ENCODE measurements at regions not wholly inside any gene's neighbourhood (a gene's known extent, or its start where the extent isn't known, plus 50 kb on each side); places are given as distances from the start of the nearest gene placed in this dataset.
A peak's percentile ranks its signal among the peaks of the same experiment; 100 is the strongest.
"Not testable (repeated sequence)": the region's sequence is repeated elsewhere in the genome, so short reads cannot be mapped to it uniquely, and the experiment has no call there.

- no peak for DNase-seq
These were observed 114.7 kb upstream of the PLCL2 start for GRCh38 chr3:16770021-16770420.

GRCh38 chr3:16770792-16771191 is 114.0 kb upstream of the PLCL2 start:
- DNase-seq: no peak

- not testable (repeated sequence) for DNase-seq
These were observed 111.2 kb upstream of the PLCL2 start for GRCh38 chr3:16773594-16773993.

GRCh38 chr3:16774536-16774935 is 110.2 kb upstream of the PLCL2 start:
- not testable (repeated sequence) for DNase-seq

GRCh38 chr3:16784973-16785372 is 99.8 kb upstream of the PLCL2 start:
- no peak for DNase-seq

GRCh38 chr3:16785465-16785864 is 99.3 kb upstream of the PLCL2 start:
- DNase-seq: no peak

GRCh38 chr3:16788440-16789056 is 96.2 kb upstream of the PLCL2 start:
- DNase-seq: peak; percentile 66 to 90 (median 81)

- no peak for DNase-seq
These were observed 95.2 kb upstream of the PLCL2 start for GRCh38 chr3:16789344-16790120.

GRCh38 chr3:16790432-16791400 is 94.0 kb upstream of the PLCL2 start:
- peak in 3 of 4 experiments; percentile 10 to 39 (median 33) for DNase-seq

GRCh38 chr3:16793321-16793720 is 91.4 kb upstream of the PLCL2 start:
- no peak for DNase-seq

- peak in 3 of 4 experiments; percentile 25 to 80 (median 78) for DNase-seq
These were observed 90.5 kb upstream of the PLCL2 start for GRCh38 chr3:16794257-16794656.

GRCh38 chr3:16795581-16795980 is 89.2 kb upstream of the PLCL2 start:
- peak in 3 of 4 experiments; percentile 52 to 61 (median 59) for DNase-seq

- peak in 3 of 4 experiments; percentile 42 to 60 (median 57) for DNase-seq
These were observed 86.9 kb upstream of the PLCL2 start for GRCh38 chr3:16797831-16798230.

- no peak for DNase-seq
These were observed 86.0 kb upstream of the PLCL2 start for GRCh38 chr3:16798738-16799137.

- no peak for DNase-seq
These were observed 84.4 kb upstream of the PLCL2 start for GRCh38 chr3:16800361-16800760.

- DNase-seq: peak; percentile 71 to 95 (median 83)
These were observed 83.5 kb upstream of the PLCL2 start for GRCh38 chr3:16801223-16801622.

GRCh38 chr3:16801698-16802097 is 83.1 kb upstream of the PLCL2 start:
- DNase-seq: no peak

GRCh38 chr3:16802389-16802788 is 82.4 kb upstream of the PLCL2 start:
- DNase-seq: peak; percentile 37 to 73 (median 60)

GRCh38 chr3:16803019-16803418 is 81.7 kb upstream of the PLCL2 start:
- DNase-seq: no peak

GRCh38 chr3:16807391-16807790 is 77.4 kb upstream of the PLCL2 start:
- no peak for DNase-seq

- peak in 2 of 4 experiments; percentile 17 to 25 for DNase-seq
These were observed 76.2 kb upstream of the PLCL2 start for GRCh38 chr3:16808393-16809107.

GRCh38 chr3:16809482-16809881 is 75.3 kb upstream of the PLCL2 start:
- no peak for DNase-seq

All from suppressor macrophage (primary cell).